GM21737 (cell line): ENCODE measurements at regions not wholly inside any gene's neighbourhood (a gene's known extent, or its start where the extent isn't known, plus 50 kb on each side); places are given as distances from the start of the nearest gene placed in this dataset.
"Not testable (repeated sequence)": the region's sequence is repeated elsewhere in the genome, so short reads cannot be mapped to it uniquely, and the experiment has no call there.

Experiments
- ATAC-seq: cut with Tn5 transposase; IDR thresholded peaks from one replicate; pipeline ENCODE4 v1.9.1; 2021; ENCODE audit warnings: mild to moderate bottlenecking, moderate library complexity; ENCODE audit not compliant: unreplicated experiment

DNA sequence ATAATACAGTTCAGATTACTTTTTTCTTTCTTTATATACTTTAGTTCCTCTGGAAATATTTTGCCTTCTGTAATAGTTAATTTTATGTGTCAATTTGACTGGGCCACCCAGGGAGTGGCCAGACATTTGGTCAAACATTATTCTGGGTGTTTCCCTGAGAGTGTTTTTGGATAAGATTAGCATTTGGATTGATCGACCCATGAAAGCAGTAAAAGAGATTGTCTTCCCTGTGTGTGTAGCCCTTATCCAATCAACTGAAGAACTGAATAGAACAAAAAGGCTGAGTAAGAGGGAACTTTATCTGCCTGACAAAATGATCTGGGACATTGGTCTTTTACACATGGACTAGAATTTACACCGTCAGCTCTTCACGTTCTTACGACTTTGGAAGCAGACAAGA is 1190.1 kb upstream of the FAM98A start:
- no peak for ATAC-seq

DNA sequence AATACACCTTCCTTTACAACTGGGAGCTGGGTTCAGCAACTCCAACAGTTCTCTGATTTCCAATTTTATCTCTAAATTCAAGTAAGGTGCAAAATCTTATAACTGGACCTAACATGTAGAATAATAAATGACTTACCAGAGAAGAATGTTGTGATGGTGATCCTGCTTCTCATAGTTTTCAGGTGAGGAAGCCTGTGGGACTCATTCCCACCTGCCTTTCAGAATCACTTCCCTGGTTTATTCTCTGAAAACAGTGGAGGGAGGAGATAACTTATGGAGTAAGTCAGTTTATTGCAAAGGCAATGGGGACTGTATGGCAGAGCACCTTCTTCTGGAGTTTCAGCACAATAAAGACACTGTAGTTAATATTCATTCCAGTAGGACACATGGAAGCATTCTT is 1188.2 kb upstream of the FAM98A start:
- ATAC-seq = no peak

DNA sequence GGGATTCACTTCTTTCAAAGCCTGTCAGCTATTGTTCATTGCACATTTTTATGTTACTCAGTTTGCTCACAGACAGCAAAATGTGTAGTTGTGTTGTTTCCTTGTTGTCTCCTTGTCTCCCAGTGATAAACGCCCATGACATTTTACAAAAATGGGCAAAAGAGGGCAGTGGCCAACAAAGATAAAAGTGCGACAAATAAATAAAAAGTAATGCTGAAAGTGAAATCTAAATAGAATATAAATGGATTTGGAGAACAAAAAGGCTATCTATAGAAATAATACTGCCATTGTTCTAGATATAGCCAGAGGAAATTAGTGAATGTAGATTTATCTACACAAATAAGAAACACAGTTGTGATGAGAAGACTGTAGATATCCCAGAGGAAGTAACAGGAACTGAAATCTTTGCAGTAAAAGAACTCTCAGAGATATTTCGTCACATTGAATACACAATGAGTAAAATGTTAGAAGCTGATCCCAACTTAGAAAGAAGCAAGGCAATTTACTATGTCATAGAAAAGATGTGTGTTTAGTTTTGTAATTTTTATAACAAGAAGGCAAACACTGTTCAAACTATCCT is 1186.2 kb upstream of the FAM98A start:
- no peak for ATAC-seq

DNA sequence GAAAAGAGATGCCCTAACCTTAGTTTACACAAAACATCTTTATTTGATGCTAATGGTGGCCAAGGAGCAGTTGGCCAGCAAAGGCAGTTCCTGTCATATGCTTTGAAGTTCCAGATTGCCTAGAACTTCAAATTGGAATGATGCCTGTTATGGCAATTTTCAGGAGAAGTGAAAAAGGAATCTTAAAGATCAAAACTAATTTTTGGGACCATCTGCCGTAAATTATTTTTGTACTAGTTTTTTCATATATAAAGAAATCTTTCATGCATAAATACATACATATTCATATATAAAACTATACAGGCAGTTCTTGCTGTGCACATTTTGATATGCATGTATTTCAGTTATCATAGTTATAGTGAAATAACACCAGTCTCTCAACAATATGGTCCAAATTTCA is 1185.6 kb upstream of the FAM98A start:
- no peak for ATAC-seq

DNA sequence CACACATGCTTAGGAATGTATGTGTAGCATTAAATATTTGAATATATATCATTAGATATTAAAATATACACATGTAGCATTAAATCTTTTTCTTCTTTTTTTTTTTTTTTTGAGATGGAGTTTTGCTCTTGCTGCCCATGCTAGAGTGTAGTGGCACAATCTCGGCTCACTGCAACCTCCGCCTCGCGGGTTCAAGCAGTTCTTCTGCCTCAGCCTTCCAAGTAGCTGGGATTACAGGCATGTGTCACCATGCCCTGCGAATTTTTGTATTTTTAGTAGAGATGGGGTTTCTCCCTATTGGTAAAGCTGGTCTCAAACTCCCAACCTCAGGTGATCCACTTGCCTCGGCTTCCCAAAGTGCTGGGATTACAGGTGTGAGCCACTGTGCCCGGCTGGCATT is 1151.6 kb upstream of the FAM98A start:
- ATAC-seq = not testable (repeated sequence)

DNA sequence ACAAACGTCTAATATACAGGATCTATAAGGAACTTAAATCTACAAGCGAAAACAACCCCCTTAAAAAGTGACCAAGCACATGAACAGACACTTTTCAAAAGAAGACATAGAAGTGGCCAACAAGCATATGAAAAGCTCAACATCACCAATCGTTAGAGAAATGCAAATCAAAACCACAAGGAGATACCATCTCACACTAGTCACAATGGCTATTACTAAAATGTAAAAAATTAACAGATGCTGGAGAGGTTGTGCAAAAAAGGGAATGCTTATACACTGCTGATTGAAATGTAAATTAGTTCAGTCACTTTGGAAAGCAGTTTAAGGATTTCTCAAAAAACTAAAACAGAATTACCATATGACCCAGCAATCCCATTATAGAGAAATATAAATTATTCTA is 1148.5 kb upstream of the FAM98A start:
- ATAC-seq = no peak

DNA sequence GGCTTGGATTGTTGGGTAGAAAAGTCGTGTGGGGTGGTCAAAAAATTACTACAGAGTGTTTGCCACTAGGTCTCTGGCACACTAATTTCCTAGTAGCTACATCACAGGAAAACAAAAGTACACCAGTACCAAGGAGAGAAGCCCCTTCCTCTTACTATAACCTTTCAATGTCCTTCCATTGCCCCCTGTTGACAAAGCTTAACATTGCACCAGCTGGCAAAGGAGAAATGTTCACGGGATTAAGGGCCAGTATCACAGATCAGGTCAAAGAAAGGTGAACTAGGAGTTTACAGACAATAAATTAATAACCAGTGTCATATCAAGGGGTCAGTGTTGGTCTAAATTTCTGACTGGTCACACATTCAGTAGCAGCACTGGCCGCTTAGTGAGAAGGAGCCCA is 1139.6 kb upstream of the FAM98A start:
- ATAC-seq = no peak

GRCh38 chr2:34737146-34737545 is 1138.0 kb upstream of the FAM98A start:
- no peak for ATAC-seq

- ATAC-seq = no peak
These were observed 1137.4 kb upstream of the FAM98A start for GRCh38 chr2:34736482-34736881.

DNA sequence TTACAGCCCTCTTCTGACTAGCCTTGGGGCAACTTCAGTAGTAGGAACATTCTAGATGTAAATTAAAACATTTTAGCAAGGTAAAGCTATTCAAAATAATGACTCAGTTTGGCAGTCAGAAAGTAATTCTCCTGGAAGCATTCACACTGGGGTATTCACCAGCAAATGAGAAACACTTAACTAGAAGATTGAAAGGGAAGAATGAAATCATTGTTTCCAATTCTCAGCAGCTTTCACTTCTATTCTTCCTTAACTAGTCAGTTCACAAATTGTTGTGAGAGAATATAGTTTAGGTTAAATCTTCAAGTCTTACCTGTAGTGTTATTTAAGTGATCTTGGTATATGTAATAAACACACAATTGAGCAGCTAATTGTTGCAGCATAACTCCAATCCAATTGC is 1135.6 kb upstream of the FAM98A start:
- no peak for ATAC-seq

GRCh38 chr2:34734042-34734441 is 1134.9 kb upstream of the FAM98A start:
- no peak for ATAC-seq

DNA sequence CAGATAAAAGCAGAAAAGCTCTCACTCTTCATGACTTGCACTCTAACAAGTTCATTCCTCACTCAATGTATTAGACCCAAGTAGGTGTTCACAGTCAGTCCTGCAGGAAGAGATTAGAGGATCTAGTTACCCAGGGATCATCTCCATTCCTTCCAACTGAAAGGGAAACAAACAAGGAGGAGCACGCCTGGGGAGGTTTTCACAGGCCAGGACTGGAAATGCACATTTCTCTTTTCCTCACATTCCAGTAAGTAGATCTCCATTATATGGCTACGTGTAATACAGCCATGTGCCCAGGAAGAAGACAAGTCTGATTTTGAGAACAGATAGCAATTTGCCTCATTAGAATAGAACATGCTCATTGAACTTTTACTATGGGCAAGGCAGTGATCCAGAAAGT is 1132.2 kb upstream of the FAM98A start:
- no peak for ATAC-seq

GRCh38 chr2:34729845-34730244 is 1130.7 kb upstream of the FAM98A start:
- ATAC-seq = no peak

DNA sequence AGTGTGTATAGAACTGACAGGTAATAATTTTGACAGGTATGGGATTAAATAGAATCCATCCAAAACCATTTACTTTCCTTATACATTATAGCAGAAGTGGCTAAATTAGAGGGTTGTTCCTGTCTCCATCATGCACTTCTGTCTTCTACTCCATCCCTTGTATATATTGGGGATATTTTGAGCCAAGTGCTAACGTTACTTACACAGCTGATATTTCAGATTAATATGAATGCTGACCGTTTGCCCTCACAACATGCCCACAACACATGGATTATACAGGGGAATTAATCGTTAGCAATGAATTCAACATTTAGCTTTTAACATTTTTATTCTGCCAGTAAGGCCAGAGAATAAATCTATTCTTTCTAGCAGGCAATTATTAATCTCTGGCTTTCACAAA is 1125.0 kb upstream of the FAM98A start:
- no peak for ATAC-seq

GRCh38 chr2:34723683-34724082 is 1124.6 kb upstream of the FAM98A start:
- no peak for ATAC-seq

GRCh38 chr2:34719206-34719605 is 1120.1 kb upstream of the FAM98A start:
- ATAC-seq = no peak

DNA sequence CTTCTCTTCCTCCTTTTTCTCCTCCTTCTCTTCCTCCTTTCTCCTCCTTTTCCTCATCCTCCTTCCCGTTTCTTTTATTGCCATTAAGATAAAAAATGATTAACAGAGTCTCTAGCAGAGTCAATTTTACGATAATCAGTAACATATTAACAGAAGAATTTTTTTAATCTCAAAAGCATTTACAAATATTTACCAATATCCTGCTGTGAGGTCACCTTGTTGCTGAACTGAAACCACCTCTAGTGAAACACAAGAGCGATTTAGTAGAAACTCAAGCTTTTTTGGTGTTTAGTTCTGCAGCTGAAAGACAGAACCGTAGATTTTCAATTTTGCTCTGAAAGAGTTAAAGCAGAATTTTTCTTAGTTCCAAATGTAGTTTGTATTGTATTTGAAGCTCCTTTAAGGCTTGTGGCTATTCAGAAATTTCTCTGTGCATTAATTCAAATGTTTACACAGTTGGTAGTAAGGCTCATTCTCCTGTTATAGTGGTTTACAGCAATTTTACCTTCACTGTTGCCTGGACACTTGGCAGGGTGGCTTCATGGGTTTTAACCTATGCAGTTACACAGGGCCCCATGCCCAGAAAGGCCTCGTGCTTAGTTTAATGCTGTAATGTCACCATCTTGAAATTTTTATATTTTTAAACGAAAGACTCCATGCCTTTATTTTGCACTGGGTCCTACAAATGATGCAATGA is 1106.6 kb upstream of the FAM98A start:
- ATAC-seq = no peak

DNA sequence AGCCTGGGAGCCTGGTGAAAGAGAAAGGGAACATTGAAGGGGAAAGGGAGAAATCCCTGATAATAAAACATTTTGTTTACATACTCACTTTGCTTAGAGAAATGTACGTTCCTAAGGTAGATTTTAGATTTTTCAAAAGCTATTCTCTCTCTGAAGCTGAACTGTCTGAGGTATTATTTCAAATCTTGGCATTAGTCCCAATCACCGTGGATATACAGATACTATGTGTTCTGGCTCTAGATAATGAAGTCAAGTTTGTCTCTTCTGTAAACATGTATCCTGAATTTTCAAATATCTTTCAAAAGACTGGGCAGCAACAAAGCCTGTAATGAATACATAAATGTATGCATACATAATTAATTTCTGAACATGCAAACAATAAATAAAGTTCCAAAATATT is 1104.2 kb upstream of the FAM98A start:
- ATAC-seq = no peak

DNA sequence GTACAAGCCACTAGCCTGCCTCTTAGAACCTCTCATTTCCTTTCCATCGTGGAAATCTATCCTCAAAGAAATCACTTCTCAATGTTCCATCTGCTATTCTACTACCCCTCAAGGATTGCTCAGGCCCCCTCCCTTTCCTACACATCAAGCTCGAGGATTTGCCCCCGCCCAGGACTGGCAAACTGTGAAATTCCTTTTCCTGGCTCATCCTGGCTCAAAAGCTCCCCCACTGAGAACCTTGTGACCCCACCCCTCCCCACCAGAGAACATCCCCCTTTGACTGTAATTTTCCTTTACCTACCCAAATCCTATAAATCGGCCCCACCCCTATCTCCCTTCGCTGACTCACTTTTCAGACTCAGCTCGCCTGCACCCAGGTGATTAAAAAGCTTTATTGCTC is 1103.3 kb upstream of the FAM98A start:
- ATAC-seq = not testable (repeated sequence)

GRCh38 chr2:34677591-34677990 is 1078.5 kb upstream of the FAM98A start:
- not testable (repeated sequence) for ATAC-seq

GRCh38 chr2:34677119-34677531 is 1078.0 kb upstream of the FAM98A start:
- not testable (repeated sequence) for ATAC-seq

- no peak for ATAC-seq
These were observed 1071.4 kb upstream of the FAM98A start for GRCh38 chr2:34670482-34670881.

DNA sequence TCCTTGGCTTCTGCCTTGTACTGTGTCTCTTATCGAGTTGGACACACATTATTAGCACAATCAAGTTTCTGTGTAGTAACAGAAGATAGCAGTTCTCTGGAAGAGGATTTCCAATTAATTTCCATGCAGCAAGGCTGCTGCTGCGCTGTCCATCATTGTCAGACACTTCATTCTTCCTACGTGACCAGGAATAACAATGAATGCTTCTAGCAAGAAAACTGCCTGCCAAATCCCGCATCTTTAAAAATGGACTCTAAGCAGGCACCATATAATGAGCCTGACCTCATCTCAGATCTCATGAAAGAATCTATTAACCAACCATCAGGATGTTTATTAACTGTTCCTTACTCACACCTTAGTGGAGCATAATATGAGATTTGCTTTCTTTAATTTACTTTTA is 1067.7 kb upstream of the FAM98A start:
- no peak for ATAC-seq
